ENCODE measurements at regions not wholly inside any gene's neighbourhood (a gene's known extent, or its start where the extent isn't known, plus 50 kb on each side); places are given as distances from the start of the nearest gene placed in this dataset.
"Not testable (repeated sequence)": the region's sequence is repeated elsewhere in the genome, so short reads cannot be mapped to it uniquely, and the experiment has no call there.

DNA sequence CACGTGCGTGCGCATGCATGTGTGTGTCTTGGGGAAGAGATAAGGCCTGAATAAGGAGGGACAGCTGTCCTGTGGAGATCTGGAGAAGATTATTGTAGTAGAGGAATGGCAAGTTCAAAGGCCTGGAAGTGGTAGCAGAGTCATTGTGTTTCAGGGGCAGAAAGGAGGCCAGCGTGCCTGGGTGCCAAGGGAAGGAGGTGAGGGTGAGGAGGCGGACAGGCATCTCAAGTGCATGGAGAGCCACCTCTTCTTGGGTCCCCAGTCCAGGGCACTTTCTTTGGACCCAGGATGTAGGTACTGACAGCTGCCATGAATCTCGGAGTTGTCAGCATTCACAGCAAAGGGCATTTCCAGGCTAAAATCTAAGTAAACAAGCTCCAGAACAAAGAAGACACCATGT, 279.7 kb upstream of the PLGLB1 start:
- TF ChIP-seq EZH2 (IDR thresholded peaks at IDR 0.05; ENCODE audit: insufficient read depth, poor library complexity, severe bottlenecking); EZH2phosphoT487 (IDR thresholded peaks at IDR 0.05; ENCODE audit: insufficient read depth, low read depth): not testable (repeated sequence)
